Stimulated activated CD4-positive, alpha-beta T cell treated with anti-CD3 and anti-CD28 coated beads, TNF-alpha, amount 100 ng/mL, for 4 hours (primary cell): ENCODE measurements at regions not wholly inside any gene's neighbourhood (a gene's known extent, or its start where the extent isn't known, plus 50 kb on each side); places are given as distances from the start of the nearest gene placed in this dataset.

Experiments used
- DNase-seq, 3 experiments: peaks; one replicate each; pipeline ENCODE4 v3.0.0-alpha.2; 2020; ENCODE audit warnings: low read depth in 3 of 3

GRCh38 chr2:239674101-239674980, 273.5 kb upstream of the HDAC4 start:
- DNase-seq: no peak

GRCh38 chr2:239673641-239674040, 272.8 kb upstream of the HDAC4 start:
- DNase-seq: no peak

GRCh38 chr2:239671916-239672849, 271.4 kb upstream of the HDAC4 start:
- DNase-seq: no peak

- no peak for DNase-seq
Measured at GRCh38 chr2:239671471-239671870, 270.7 kb upstream of the HDAC4 start.

GRCh38 chr2:239670463-239671120, 269.8 kb upstream of the HDAC4 start:
- no peak for DNase-seq

- DNase-seq: no peak
Measured at GRCh38 chr2:239669899-239670460, 269.2 kb upstream of the HDAC4 start.

- no peak for DNase-seq
Measured at GRCh38 chr2:239669181-239669898, 268.5 kb upstream of the HDAC4 start.

GRCh38 chr2:239668651-239669050, 267.8 kb upstream of the HDAC4 start:
- no peak for DNase-seq

- no peak for DNase-seq
Measured at GRCh38 chr2:239668042-239668441, 267.2 kb upstream of the HDAC4 start.

- DNase-seq: no peak
Measured at GRCh38 chr2:239667431-239667985, 266.7 kb upstream of the HDAC4 start.

- DNase-seq: no peak
Measured at GRCh38 chr2:239666855-239667376, 266.1 kb upstream of the HDAC4 start.

GRCh38 chr2:239666053-239666854, 265.4 kb upstream of the HDAC4 start:
- no peak for DNase-seq

- no peak for DNase-seq
Measured at GRCh38 chr2:239664216-239664810, 263.5 kb upstream of the HDAC4 start.

GRCh38 chr2:239663364-239663924, 262.6 kb upstream of the HDAC4 start:
- no peak for DNase-seq

GRCh38 chr2:239662413-239663120, 261.7 kb upstream of the HDAC4 start:
- no peak for DNase-seq

GRCh38 chr2:239661334-239662312, 260.8 kb upstream of the HDAC4 start:
- no peak for DNase-seq
